T-helper 2 cell treated with Interferon-gamma antibody and Interleukin-4, amounts not matched to agents 100 ng/mL and 5 ng/mL, for 36 hours (primary cell): ENCODE measurements at regions not wholly inside any gene's neighbourhood (a gene's known extent, or its start where the extent isn't known, plus 50 kb on each side); places are given as distances from the start of the nearest gene placed in this dataset.

Experiments used
- intact Hi-C: fragments of 100-400 bp; cut with micrococcal nuclease; formaldehyde crosslinking; loops from one replicate; pipeline ENCODE4 v1.15.1; 2023

DNA sequence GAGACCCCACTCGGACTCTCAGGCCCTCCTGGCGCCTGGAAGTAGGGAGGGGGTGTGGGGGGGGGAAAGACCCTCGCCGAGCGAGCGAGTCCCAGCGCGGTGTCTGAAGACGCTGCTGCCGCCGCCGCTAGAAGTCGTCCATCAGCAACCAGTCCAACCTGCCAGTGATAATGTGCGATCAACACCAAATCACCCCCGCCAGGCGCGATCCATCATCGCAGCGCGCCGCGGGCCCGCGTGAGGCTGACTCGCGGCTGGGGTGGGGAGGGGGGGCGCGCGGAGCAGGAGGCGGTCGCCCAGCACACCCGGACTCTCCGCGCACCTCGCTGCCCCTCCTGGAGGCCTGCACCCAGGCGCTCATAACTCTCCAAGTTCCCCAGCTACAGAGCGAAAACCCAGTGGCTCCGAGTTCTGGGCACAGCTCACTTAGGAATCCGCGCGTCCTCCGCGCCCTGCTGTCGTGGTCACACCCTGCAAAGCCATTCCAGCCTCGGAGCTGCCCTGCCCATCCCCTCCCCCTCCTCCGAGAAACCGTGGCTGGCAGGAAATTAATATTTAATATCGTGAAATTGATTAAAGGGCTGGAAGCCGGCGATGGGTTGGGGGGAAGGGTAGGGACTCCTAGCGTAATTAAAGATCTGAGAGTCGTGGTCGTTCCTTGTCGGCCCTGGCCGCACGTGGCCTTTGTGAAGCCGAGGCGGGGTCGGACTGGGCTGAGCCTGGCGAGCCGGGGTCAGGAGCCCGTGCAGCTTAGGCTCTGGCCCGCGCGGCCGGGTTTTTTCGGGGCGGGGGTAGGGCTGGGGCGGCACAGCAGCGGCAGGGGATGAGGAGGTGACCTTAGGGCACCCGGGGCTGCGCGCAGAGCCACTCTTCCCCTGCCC is 58.1 kb upstream of the BCOR start:
- intact Hi-C loops: loop anchor here (2.0 kb wide), 1 partner anchor 13 kb away; no protein-coding TSS in a partner anchor

GRCh38 chrX:40154853-40155588 is 57.3 kb upstream of the BCOR start:
- intact Hi-C loops: loop anchor here (2.0 kb wide), 1 partner anchor 14 kb away; no protein-coding TSS in a partner anchor

DNA sequence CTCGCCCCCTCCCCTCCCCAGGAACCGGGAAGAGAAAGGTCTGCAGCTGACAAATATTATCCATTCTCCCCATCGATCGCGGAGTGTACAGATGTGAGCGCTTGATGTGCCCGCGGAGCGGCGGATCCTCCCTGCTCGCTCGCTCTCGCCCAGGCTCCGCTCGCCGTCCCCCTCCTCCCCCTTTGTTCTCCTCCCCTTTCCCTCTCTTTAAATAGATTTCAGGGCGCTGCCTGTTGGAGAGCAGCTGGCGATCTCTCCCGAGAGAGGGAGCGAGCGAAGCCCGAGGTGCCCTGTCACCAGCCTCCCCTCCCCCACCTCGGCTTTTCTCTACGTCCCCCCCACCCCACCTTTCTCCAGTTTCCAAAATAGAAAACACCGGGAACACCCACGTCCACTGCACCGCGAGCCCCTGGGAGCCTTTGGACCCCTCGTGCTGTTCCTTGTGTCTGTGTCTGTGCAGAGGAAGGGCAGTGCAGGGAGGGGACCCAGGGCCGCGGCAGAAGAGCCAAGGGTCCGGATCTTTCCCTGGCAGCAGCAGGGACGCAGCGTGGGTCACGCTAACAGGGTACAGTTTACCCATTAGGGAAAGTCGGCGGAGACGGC is 56.6 kb upstream of the BCOR start:
- intact Hi-C loops: loop anchor here (2.0 kb wide), 1 partner anchor 14 kb away; no protein-coding TSS in a partner anchor

DNA sequence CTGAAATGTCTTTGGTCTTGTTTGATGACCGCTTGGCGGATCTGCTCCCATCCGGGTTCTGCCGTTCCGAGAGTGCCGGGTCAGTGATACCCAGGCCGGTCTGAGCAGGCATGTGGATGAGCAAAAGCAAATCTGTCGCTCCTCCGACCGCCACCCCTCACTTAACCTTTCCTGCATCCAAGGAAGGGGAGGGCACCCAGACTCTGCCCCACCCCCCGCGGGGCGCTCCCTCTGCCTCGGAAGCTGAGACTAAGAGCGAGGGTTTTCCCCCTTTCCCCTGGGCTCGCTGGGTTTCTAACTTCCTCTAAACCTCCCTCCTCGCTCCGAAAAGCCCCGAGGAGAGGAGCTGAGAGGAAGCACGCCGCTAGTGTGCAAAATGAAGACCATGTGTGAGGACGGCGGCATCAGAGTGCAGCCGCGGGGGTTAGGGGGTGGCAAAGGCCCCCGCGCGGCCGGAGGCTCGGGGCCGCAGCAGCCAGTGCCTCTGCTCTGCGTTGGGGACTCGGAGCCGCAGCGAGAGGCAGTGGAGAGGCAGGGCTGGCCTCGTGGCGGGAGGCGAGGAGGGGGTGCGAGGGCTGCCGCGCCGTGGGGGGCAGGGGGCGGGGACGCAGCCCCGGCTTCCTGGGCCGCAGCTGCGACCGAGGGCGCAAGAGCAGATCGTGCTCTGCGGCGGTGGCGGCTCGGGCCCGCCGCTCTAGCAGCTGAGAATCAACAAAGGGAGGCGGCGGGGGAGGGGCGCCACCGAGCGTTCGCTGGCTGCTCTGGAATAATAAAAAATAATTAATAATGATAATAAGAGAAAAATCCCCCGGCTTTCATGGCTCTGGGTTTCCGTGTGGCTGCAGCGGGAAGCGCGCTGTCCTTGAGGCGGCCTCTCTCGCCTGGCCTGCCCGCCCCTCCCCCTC is 55.8 kb upstream of the BCOR start:
- intact Hi-C loops: loop anchor here (2.0 kb wide), 2 partner anchors 15 to 47 kb away; no protein-coding TSS in a partner anchor

DNA sequence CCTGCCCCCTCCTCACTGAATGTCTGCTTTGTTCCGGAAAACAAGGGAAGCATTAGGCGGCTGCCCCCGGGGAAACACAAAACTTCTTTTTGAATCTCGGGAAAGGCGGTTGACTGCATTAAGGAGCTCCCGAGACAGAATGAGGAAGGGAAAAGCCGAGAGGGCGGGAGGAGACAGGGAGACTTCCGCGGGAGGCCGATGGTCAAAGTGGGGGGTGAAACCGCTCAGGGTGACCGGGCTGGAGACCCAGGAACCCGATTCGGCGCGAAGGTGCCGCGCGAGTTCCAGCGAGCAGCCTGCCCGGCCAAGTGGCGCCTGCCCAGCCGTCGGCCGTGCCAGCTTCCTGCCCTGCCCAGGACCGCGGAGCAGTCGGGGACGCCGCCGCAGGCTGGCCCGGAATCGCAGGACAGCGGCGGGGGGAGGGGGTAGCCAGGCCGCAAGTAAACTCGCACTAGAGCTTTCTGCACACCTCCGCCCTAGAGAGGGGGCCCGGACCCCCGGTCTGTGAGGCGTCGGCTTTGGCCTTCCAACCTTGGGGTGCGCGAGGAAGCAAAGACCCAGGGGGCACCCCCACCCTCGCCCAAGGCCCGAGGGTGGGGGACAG is 55.1 kb upstream of the BCOR start:
- intact Hi-C loops: loop anchor here (2.0 kb wide), 1 partner anchor 46 kb away; no protein-coding TSS in a partner anchor

DNA sequence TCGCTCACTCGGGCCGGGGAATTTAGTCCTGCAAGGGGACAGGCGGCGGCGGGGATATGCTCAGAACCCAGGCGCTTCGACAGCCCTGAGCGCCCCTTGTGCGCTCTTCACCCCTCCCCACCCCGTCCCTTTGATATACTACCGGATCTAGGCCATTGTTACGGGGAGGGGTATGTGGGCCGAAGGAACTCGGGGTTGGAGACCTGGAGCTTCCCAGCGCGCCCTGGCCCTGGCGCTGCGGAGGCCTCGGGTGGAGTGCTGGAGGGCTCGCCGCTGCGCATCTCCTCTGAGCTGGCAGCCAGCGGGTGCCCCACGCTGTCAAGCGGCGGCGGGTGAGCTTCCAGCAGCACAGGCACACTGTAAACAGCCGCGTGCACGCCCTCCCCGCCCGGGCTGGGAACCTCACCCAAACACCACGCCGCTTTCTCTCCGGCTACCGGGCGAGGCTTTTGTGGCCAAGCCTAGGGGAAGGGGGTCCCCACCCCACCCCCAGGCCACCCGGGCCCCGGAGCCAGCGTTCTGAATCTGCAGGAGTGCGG is 54.5 kb upstream of the BCOR start:
- intact Hi-C loops: loop anchor here (2.0 kb wide), 1 partner anchor 45 kb away; no protein-coding TSS in a partner anchor

GRCh38 chrX:40151211-40152172 is 53.7 kb upstream of the BCOR start:
- intact Hi-C loops: loop anchor here (2.0 kb wide), 1 partner anchor 45 kb away; no protein-coding TSS in a partner anchor

- intact Hi-C loops: no loop called here
Measured at GRCh38 chrX:40150503-40150902, 52.7 kb upstream of the BCOR start.

GRCh38 chrX:40149286-40150175 is 51.8 kb upstream of the BCOR start:
- intact Hi-C loops: no loop called here

DNA sequence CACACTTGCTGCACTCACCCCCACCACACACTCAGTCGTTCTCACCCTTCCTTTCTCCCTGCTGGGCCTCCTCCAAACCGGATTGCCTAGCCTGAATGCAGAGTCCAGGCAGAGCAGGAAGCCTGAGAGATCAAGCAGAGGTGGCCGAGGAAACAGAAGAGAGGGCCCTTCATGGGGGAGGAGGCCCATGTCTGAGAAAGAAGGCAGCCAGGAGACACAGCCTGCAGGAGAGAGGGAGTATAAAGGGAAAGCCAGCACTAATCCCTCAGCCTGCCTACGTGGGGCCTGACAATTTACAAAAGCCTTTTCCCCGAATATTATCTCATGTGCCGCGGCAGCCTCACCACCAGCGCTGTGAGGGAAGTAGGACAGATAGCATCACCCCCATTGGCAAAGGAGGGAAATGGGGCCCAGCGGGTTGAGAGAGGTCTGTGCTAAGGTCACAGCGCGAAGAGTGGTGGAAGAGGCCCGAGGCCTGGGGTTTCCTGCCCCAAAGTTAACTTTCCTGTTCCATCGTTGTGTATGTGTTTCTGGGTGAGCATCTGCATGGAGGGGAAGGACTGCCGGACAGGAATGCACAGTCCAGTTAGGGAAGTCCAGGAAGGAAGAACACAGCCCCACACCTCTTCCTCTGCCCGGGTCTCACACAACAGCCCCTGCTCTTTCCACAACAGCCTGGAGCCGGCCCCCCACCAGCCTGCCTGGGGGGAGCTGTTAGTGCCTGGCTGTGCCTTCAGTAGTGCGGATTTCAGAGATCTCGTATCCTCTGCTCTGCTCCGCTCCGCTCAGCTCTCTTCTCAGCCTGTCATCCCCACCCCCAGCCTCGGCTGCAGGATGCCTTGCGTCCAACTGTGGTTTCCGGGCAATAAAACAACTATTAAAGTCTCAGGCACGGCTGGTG is 50.9 kb upstream of the BCOR start:
- intact Hi-C loops: no loop called here

GRCh38 chrX:40147971-40148370 is 50.2 kb upstream of the BCOR start:
- intact Hi-C loops: no loop called here
